Stomach (tissue), 4 donors: ENCODE measurements at regions not wholly inside any gene's neighbourhood (a gene's known extent, or its start where the extent isn't known, plus 50 kb on each side); places are given as distances from the start of the nearest gene placed in this dataset.

ENCODE experiments used
- CTCF ChIP-seq, 7 experiments: fragments of 450-650 bp in 4 of 7; fragments of 200-600 bp in 3 of 7; sonication (generic) in 3 of 7; IDR thresholded peaks; one replicate each; pipeline ENCODE4 v1.5.1; 2016 to 2019; ENCODE audit warnings: antibody characterized with exemption in 7 of 7, control low read depth in 2 of 7, mild to moderate bottlenecking in 1 of 7
- EP300 ChIP-seq: sonication (generic); formaldehyde crosslinking; IDR thresholded peaks from one replicate; pipeline ENCODE4 v1.6.1; 2017; ENCODE audit warnings: antibody characterized with exemption
- POLR2A ChIP-seq, 4 donors: fragments of 450-650 bp; IDR thresholded peaks; one replicate each; pipeline ENCODE4 v1.6.1; 2016; ENCODE audit warnings: antibody characterized with exemption in 4 of 4, control low read depth in 2 of 4, mild to moderate bottlenecking in 1 of 4, moderate library complexity in 1 of 4
- POLR2AphosphoS5 ChIP-seq, 3 donors: sonication (generic); formaldehyde crosslinking; IDR thresholded peaks; one replicate each; pipeline ENCODE4 v1.6.1; 2016; ENCODE audit warnings: antibody characterized with exemption in 3 of 3

- TF ChIP-seq CTCF (IDR thresholded peaks at IDR 0.05) (no peak), POLR2A (IDR thresholded peaks at IDR 0.05) (no peak), POLR2AphosphoS5 (IDR thresholded peaks at IDR 0.05) (no peak), EP300 (no peak)
Observed at GRCh38 chr9:91017245-91017644, 215.6 kb downstream of the SYK start.
